NCI-H2081 (cell line): ENCODE measurements at regions not wholly inside any gene's neighbourhood (a gene's known extent, or its start where the extent isn't known, plus 50 kb on each side); places are given as distances from the start of the nearest gene placed in this dataset.
"Not testable (repeated sequence)": the region's sequence is repeated elsewhere in the genome, so short reads cannot be mapped to it uniquely, and the experiment has no call there.

Source experiments
- DNase-seq, 2 experiments: peaks; one replicate each; lab custom pipeline; 2025; lab: John Stamatoyannopoulos, UW

GRCh38 chr10:42187501-42188195, 450.7 kb downstream of the ZNF33B start:
- DNase-seq: not testable (repeated sequence)

- DNase-seq: not testable (repeated sequence)
Measured at GRCh38 chr10:42177793-42178689, 460.3 kb downstream of the ZNF33B start.

GRCh38 chr10:42177077-42177792, 461.1 kb downstream of the ZNF33B start:
- no peak for DNase-seq

GRCh38 chr10:42150428-42151061, 487.8 kb downstream of the ZNF33B start:
- DNase-seq: no peak

- no peak for DNase-seq
Measured at GRCh38 chr10:42149722-42150427, 488.5 kb downstream of the ZNF33B start.

GRCh38 chr10:42149027-42149700, 489.2 kb downstream of the ZNF33B start:
- DNase-seq: no peak

GRCh38 chr10:42146165-42146564, 492.2 kb downstream of the ZNF33B start:
- DNase-seq: not testable (repeated sequence)

- DNase-seq: not testable (repeated sequence)
Measured at GRCh38 chr10:42138023-42138422, 500.3 kb downstream of the ZNF33B start.

GRCh38 chr10:42113158-42113450, 525.3 kb downstream of the ZNF33B start:
- no peak for DNase-seq

GRCh38 chr10:42112331-42113157, 525.8 kb downstream of the ZNF33B start:
- DNase-seq: no peak

- DNase-seq: no peak
Measured at GRCh38 chr10:42111661-42112330, 526.6 kb downstream of the ZNF33B start.

- no peak for DNase-seq
Measured at GRCh38 chr10:42111076-42111475, 527.3 kb downstream of the ZNF33B start.
